IMR-90 (cell line): ENCODE measurements at regions not wholly inside any gene's neighbourhood (a gene's known extent, or its start where the extent isn't known, plus 50 kb on each side); places are given as distances from the start of the nearest gene placed in this dataset.

Experiments used
- ATAC-seq: fragments of 200-7000 bp; cut with Tn5 transposase; 2 replicates; pipeline ENCODE4 v1.9.1; 2020; ENCODE audit warnings: low read depth, mild to moderate bottlenecking, moderate library complexity
- BruUV-seq: library from RNA; stranded (reverse); fragments of 400-500 nt; replicated peaks from 2 replicates; lab custom pipeline; 2021; lab: Mats Ljungman, UMichigan
- CTCF ChIA-PET: fragments of 300-600 bp; formaldehyde crosslinking; extraction: SDS; loops from one replicate; lab custom pipeline; 2021; ENCODE audit warnings: antibody characterized with exemption; lab: Yijun Ruan, JAX
- POLR2A ChIA-PET: fragments of 300-600 bp; sonication (Branson Sonifier 250); formaldehyde crosslinking; loops from one replicate; lab custom pipeline; 2022; ENCODE audit warnings: antibody characterized with exemption; ENCODE audit not compliant: unreplicated experiment; lab: Charles Lee
- DNase-seq: peaks from one replicate; pipeline ENCODE4 v3.0.0; 2013
- H2AFZ ChIP-seq: replicated peaks from 2 replicates; pipeline ENCODE3; 2013; ENCODE audit warnings: low read length, mild to moderate bottlenecking; ENCODE audit not compliant: poor library complexity
- H2AK5ac ChIP-seq: 2 replicates; pipeline ENCODE4 v1.6.1; 2013; ENCODE audit warnings: low read depth, low read length, inconsistent platforms
- H2AK9ac ChIP-seq: replicated peaks from 2 replicates; pipeline ENCODE3; 2013; ENCODE audit warnings: mild to moderate bottlenecking, low read depth, low read length, moderate library complexity; ENCODE audit not compliant: poor library complexity
- H2BK120ac ChIP-seq: 2 replicates; pipeline ENCODE4 v1.6.1; 2013; ENCODE audit warnings: low read depth, low read length, inconsistent platforms
- H2BK15ac ChIP-seq: 3 replicates; pipeline ENCODE4 v1.6.1; 2013; ENCODE audit warnings: low read depth, low read length, inconsistent platforms
- H2BK20ac ChIP-seq: 2 replicates; pipeline ENCODE4 v1.6.1; 2013; ENCODE audit warnings: low read depth, mild to moderate bottlenecking, inconsistent platforms, low read length, moderate library complexity
- H2BK5ac ChIP-seq: 2 replicates; pipeline ENCODE4 v1.6.1; 2013; ENCODE audit warnings: mild to moderate bottlenecking, low read depth, low read length, inconsistent platforms; ENCODE audit not compliant: poor library complexity, severe bottlenecking
- H3K14ac ChIP-seq: replicated peaks from 2 replicates; pipeline ENCODE4 v1.6.1; 2013; ENCODE audit warnings: low read depth, low read length, inconsistent platforms
- H3K18ac ChIP-seq: 2 replicates; pipeline ENCODE4 v1.6.1; 2013; ENCODE audit warnings: low read depth, low read length, control low read depth
- H3K23ac ChIP-seq: 2 replicates; pipeline ENCODE4 v1.6.1; 2013; ENCODE audit warnings: low read depth, low read length, inconsistent platforms
- H3K27ac ChIP-seq: 2 replicates; pipeline ENCODE4 v1.5.1; 2013; ENCODE audit warnings: mild to moderate bottlenecking, control low read depth, low read length; ENCODE audit not compliant: insufficient read depth
- H3K27me3 ChIP-seq: 2 replicates; pipeline ENCODE4 v1.6.1; 2013; ENCODE audit warnings: low read length; ENCODE audit not compliant: control insufficient read depth, insufficient read depth
- H3K36me3 ChIP-seq: 2 replicates; pipeline ENCODE4 v1.6.1; 2013; ENCODE audit warnings: low read length, mixed read lengths; ENCODE audit not compliant: control insufficient read depth, insufficient read depth
- H3K4ac ChIP-seq: 2 replicates; pipeline ENCODE4 v1.6.1; 2013; ENCODE audit warnings: low read depth, low read length, inconsistent platforms
- H3K4me1 ChIP-seq: 2 replicates; pipeline ENCODE4 v1.6.1; 2013; ENCODE audit warnings: low read length, mixed read lengths; ENCODE audit not compliant: control insufficient read depth, insufficient read depth
- H3K4me2 ChIP-seq: 2 replicates; pipeline ENCODE4 v1.6.1; 2013; ENCODE audit warnings: low read depth, mild to moderate bottlenecking, control low read depth, low read length, moderate library complexity
- H3K4me3 ChIP-seq: 2 replicates; pipeline ENCODE4 v1.5.1; 2013; ENCODE audit warnings: low read depth, mild to moderate bottlenecking, control low read depth, low read length, moderate library complexity; ENCODE audit not compliant: insufficient read depth
- H3K56ac ChIP-seq: 2 replicates; pipeline ENCODE4 v1.6.1; 2013; ENCODE audit warnings: low read length, inconsistent platforms; ENCODE audit not compliant: insufficient read depth; ENCODE audit errors: extremely low read depth
- H3K79me1 ChIP-seq, 2 experiments: 2 replicates each; pipeline ENCODE4 v1.6.1; 2013; ENCODE audit warnings: low read length in 2 of 2, inconsistent platforms in 1 of 2, low read depth in 1 of 2
- H3K9ac ChIP-seq: 2 replicates; pipeline ENCODE4 v1.6.1; 2013; ENCODE audit warnings: low read depth, low read length, control low read depth
- H3K9me1 ChIP-seq: 2 replicates; pipeline ENCODE4 v1.6.1; 2013; ENCODE audit warnings: low read length, inconsistent platforms; ENCODE audit not compliant: insufficient read depth
- H3K9me3 ChIP-seq: 2 replicates; pipeline ENCODE4 v1.6.1; 2013; ENCODE audit warnings: low read length; ENCODE audit not compliant: control insufficient read depth, insufficient read depth
- H4K20me1 ChIP-seq: 2 replicates; pipeline ENCODE4 v1.6.1; 2013; ENCODE audit warnings: low read length, inconsistent platforms; ENCODE audit not compliant: insufficient read depth
- H4K5ac ChIP-seq: 2 replicates; pipeline ENCODE4 v1.6.1; 2013; ENCODE audit warnings: mild to moderate bottlenecking, low read depth, low read length, control low read depth
- H4K8ac ChIP-seq, 2 experiments: 2 replicates each; pipeline ENCODE4 v1.6.1; 2013; ENCODE audit warnings: low read depth in 2 of 2, low read length in 2 of 2, control low read depth in 1 of 2, inconsistent platforms in 1 of 2
- H4K91ac ChIP-seq: 2 replicates; pipeline ENCODE4 v1.6.1; 2013; ENCODE audit warnings: low read depth, low read length, inconsistent platforms; ENCODE audit not compliant: insufficient read depth
- BHLHE40 ChIP-seq: fragments of 150-350 bp; IDR thresholded peaks from 2 replicates; pipeline ENCODE4 v1.6.1; 2016; ENCODE audit warnings: mild to moderate bottlenecking, low read depth, low read length
- CEBPB ChIP-seq: IDR thresholded peaks from 2 replicates; pipeline ENCODE4 v1.6.1; 2012; ENCODE audit warnings: low read depth, low read length, improper control_type of control experiment
- CHD1 ChIP-seq: IDR thresholded peaks from 2 replicates; pipeline ENCODE4 v1.6.1; 2012; ENCODE audit warnings: low read depth, low read length, improper control_type of control experiment
- CTCF ChIP-seq: conservative IDR thresholded peaks from 2 replicates; pipeline ENCODE4 v1.5.1; 2012; ENCODE audit warnings: mild to moderate bottlenecking, low read depth, low read length, improper control_type of control experiment
- ELK1 ChIP-seq: fragments of 150-350 bp; IDR thresholded peaks from 2 replicates; pipeline ENCODE4 v1.6.1; 2016; ENCODE audit warnings: low read depth, mild to moderate bottlenecking, low read length, moderate library complexity, borderline replicate concordance
- FOS ChIP-seq: fragments of 150-350 bp; IDR thresholded peaks from 2 replicates; pipeline ENCODE4 v1.6.1; 2016; ENCODE audit warnings: low read depth, low read length
- MAFK ChIP-seq: IDR thresholded peaks from 2 replicates; pipeline ENCODE4 v1.6.1; 2012; ENCODE audit warnings: low read depth, low read length, improper control_type of control experiment
- MAZ ChIP-seq: IDR thresholded peaks from 2 replicates; pipeline ENCODE4 v1.6.1; 2012; ENCODE audit warnings: low read depth, mild to moderate bottlenecking, low read length, improper control_type of control experiment, moderate library complexity, borderline replicate concordance
- MXI1 ChIP-seq: IDR thresholded peaks from 2 replicates; pipeline ENCODE4 v1.6.1; 2012; ENCODE audit warnings: low read depth, mild to moderate bottlenecking, low read length, moderate library complexity, borderline replicate concordance
- NFE2L2 ChIP-seq: fragments of 150-350 bp; IDR thresholded peaks from 2 replicates; pipeline ENCODE4 v1.6.1; 2016; ENCODE audit warnings: low read depth, mild to moderate bottlenecking, low read length
- POLR2A ChIP-seq: IDR thresholded peaks from 2 replicates; pipeline ENCODE4 v1.6.1; 2012; ENCODE audit warnings: mild to moderate bottlenecking, low read depth, low read length
- RAD21 ChIP-seq: IDR thresholded peaks from 2 replicates; pipeline ENCODE4 v1.6.1; 2012; ENCODE audit warnings: low read length, improper control_type of control experiment
- RCOR1 ChIP-seq: IDR thresholded peaks from 2 replicates; pipeline ENCODE4 v1.6.1; 2012; ENCODE audit warnings: mild to moderate bottlenecking, low read length, improper control_type of control experiment; ENCODE audit not compliant: insufficient replicate concordance
- RFX5 ChIP-seq: IDR thresholded peaks from 2 replicates; pipeline ENCODE4 v1.8.0; 2012; ENCODE audit warnings: low read depth, mild to moderate bottlenecking, low read length, moderate library complexity
- SMC3 ChIP-seq: fragments of 150-350 bp; IDR thresholded peaks from 2 replicates; pipeline ENCODE4 v1.6.1; 2016; ENCODE audit warnings: low read depth, mild to moderate bottlenecking, antibody characterized with exemption, low read length, moderate library complexity
- USF2 ChIP-seq: fragments of 150-350 bp; IDR thresholded peaks from 2 replicates; pipeline ENCODE4 v1.6.1; 2017; ENCODE audit warnings: mild to moderate bottlenecking, antibody characterized with exemption, low read length, low read depth
- WGBS, 2 experiments: methylation state at CpG; one replicate each; pipeline versions ENCODE4 v1.1.5 to v1.1.7; 2013; ENCODE audit warnings: missing lambda C conversion rate in 2 of 2; ENCODE audit not compliant: insufficient read length in 1 of 2; ENCODE audit errors: extremely low coverage in 2 of 2; 5-methylcytosine and 5-hydroxymethylcytosine counted together
- dilution Hi-C: fragments of 300-500 bp; cut with HindIII; formaldehyde crosslinking; loops from one replicate; pipeline ENCODE4 v1.14.3; 2018; ENCODE audit warnings: low sequenced_read_pairs; ENCODE audit not compliant: unreplicated experiment
- in situ Hi-C: fragments of 300-500 bp; cut with MboI; formaldehyde crosslinking; loops from 3 replicates; pipeline ENCODE4 v1.14.3; 2019; ENCODE audit warnings: low sequenced_read_pairs, inconsistent platforms, mixed read lengths
- intact Hi-C: fragments of 100-400 bp; cut with micrococcal nuclease; formaldehyde crosslinking; loops from 2 replicates; pipeline ENCODE4 v1.10.0; 2022

GRCh38 chr3:170697908-170698307, 112.0 kb upstream of the SLC7A14 start:
- Histone ChIP-seq H2BK120ac (peak overlapping the region; percentile 64), H4K5ac (no peak overlapping the region), H3K79me1 (no peaks in the 10 kb centered on the region), H3K56ac (no peak overlapping the region), H4K8ac (no peak overlapping the region), H3K36me3 (no peaks in the 10 kb centered on the region), H3K9ac (no peak overlapping the region), H3K14ac (0 out of 2 replicates have a peak overlapping the region, but pooled peaks have one; percentile 31), H2AK9ac (no peak overlapping the region), H3K4ac (peak overlapping the region; percentile 43; the same call in 1 of the 2 replicates), H2BK5ac (no peak overlapping the region), H2BK15ac (peak overlapping the region; percentile 44; the same call in 1 of the 3 replicates), H2AK5ac (no peak overlapping the region), H3K4me3 (no peak overlapping the region), H2BK20ac (peak overlapping the region; percentile 43; the same call in 1 of the 2 replicates), H3K27ac (no peak overlapping the region), H3K4me1 (peaks cover 5% of the 10 kb centered on the region), H3K27me3 (no peaks in the 10 kb centered on the region), H2AFZ (no peak overlapping the region), H4K20me1 (no peaks in the 10 kb centered on the region), H3K9me1 (peaks cover 3% of the 10 kb centered on the region; the same call in 1 of the 2 replicates), H4K91ac (no peak overlapping the region), H3K4me2 (no peak overlapping the region), H3K23ac (0 out of 2 replicates have a peak overlapping the region, but pooled peaks have one; percentile 16), H3K18ac (no peak overlapping the region), H3K9me3 (no peaks in the 10 kb centered on the region)
- in situ Hi-C loops (loop anchor here (10.0 kb wide), 1 partner anchor 273 kb away; no protein-coding TSS in a partner anchor), intact Hi-C loops (no loop called here), dilution Hi-C loops (no loop called here)
- no peak for DNase-seq
- ATAC-seq, result no peak
- no TSS peak for BruUV-seq
- POLR2A ChIA-PET, result interaction anchor here (0.6 kb wide), 1 partner anchor 105 kb away, joined by 3 read pairs; no protein-coding TSS in a partner anchor
- CTCF ChIA-PET, result no interaction called here
- no CpG with 5 or more reads among the region's 3 CpGs for WGBS, 2 experiments
- no peak for TF ChIP-seq NFE2L2
- no peak for TF ChIP-seq MAZ
- TF ChIP-seq MAFK, result no peak
- TF ChIP-seq POLR2A, result no peak
- no peak for TF ChIP-seq RCOR1
- no peak for TF ChIP-seq CEBPB
- no peak for TF ChIP-seq MXI1
- TF ChIP-seq CTCF, result no peak
- no peak for TF ChIP-seq RFX5
- TF ChIP-seq CHD1, result no peak
- no peak for TF ChIP-seq SMC3
- no peak for TF ChIP-seq BHLHE40
- no peak for TF ChIP-seq RAD21
- no peak for TF ChIP-seq FOS
- TF ChIP-seq USF2, result no peak
- TF ChIP-seq ELK1, result no peak
